ENCODE measurements at regions not wholly inside any gene's neighbourhood (a gene's known extent, or its start where the extent isn't known, plus 50 kb on each side); places are given as distances from the start of the nearest gene placed in this dataset.

GRCh38 chr3:64915778-64916177, 228.0 kb upstream of the ADAMTS9 start:
- peaks cover 0 to 2% of the 10 kb centered on the region in 2 experiments; a peak in 2 of 4 replicates for H3K4me1 ChIP-seq (ENCODE audit: control insufficient read depth in 1 of 2, insufficient read depth in 2 of 2, low read depth in 1 of 2, low read length in 1 of 2)
- no peak overlapping the region for H2AFZ ChIP-seq (ENCODE audit: low read depth)
- H3K27me3 ChIP-seq (ENCODE audit: insufficient read depth): no peaks in the 10 kb centered on the region
- CTCF ChIA-PET: no interaction called here
- no peaks in the 10 kb centered on the region for H3F3A ChIP-seq (replicated peaks; ENCODE audit: insufficient read depth)
- WGBS (ENCODE audit: low lambda C conversion rate): 91% methylated on average over 2 of the region's 2 CpGs
- H3K9me3 ChIP-seq: no peaks in the 10 kb centered on the region
- H4K20me1 ChIP-seq (ENCODE audit: insufficient read depth): no peaks in the 10 kb centered on the region
- H3K9ac ChIP-seq: no peak overlapping the region
- no peak for DNase-seq
- H3K9me2 ChIP-seq: no peaks in the 10 kb centered on the region
- no peaks in the 10 kb centered on the region for H3K36me3 ChIP-seq (replicated peaks in 1 of 2; ENCODE audit: control insufficient read depth in 1 of 2, insufficient read depth in 2 of 2, low read length in 1 of 2)
- no peak overlapping the region for H3K4me3 ChIP-seq (ENCODE audit: low read depth in 2 of 2, low read length in 1 of 2)
- H3K79me2 ChIP-seq (ENCODE audit: insufficient read depth): no peaks in the 10 kb centered on the region
- no peak for TF ChIP-seq CTCF (IDR thresholded peaks at IDR 0.05)
- TF ChIP-seq POLR2AphosphoS5 (IDR thresholded peaks at IDR 0.05; ENCODE audit: low read depth, low read length): no peak
- H3K4me2 ChIP-seq: no peak overlapping the region
- H3K27ac ChIP-seq (ENCODE audit: low read depth in 2 of 2, low read length in 1 of 2): no peak overlapping the region
- POLR2A ChIA-PET: no interaction called here

GRCh38 chr3:64913515-64913914, 225.7 kb upstream of the ADAMTS9 start:
- 75% methylated on average over 4 of the region's 4 CpGs for WGBS (ENCODE audit: low lambda C conversion rate)

More at GRCh38 chr3:64913515-64913914, 225.7 kb upstream of the ADAMTS9 start:
- Histone ChIP-seq H3K79me2 (ENCODE audit: insufficient read depth) (no peaks in the 10 kb centered on the region), H3K9me3 (no peaks in the 10 kb centered on the region), H3K27me3 (ENCODE audit: insufficient read depth) (no peaks in the 10 kb centered on the region), H3F3A (replicated peaks; ENCODE audit: insufficient read depth) (no peaks in the 10 kb centered on the region), H3K27ac (ENCODE audit: low read depth in 2 of 2, low read length in 1 of 2) (no peak overlapping the region), H3K9me2 (no peaks in the 10 kb centered on the region), H3K4me3 (ENCODE audit: low read depth in 2 of 2, low read length in 1 of 2) (no peak overlapping the region), H3K36me3 (replicated peaks in 1 of 2; ENCODE audit: control insufficient read depth in 1 of 2, insufficient read depth in 2 of 2, low read length in 1 of 2) (no peaks in the 10 kb centered on the region), H3K9ac (no peak overlapping the region), H3K4me2 (no peak overlapping the region), H3K4me1 (ENCODE audit: control insufficient read depth in 1 of 2, insufficient read depth in 2 of 2, low read depth in 1 of 2, low read length in 1 of 2) (peaks cover 0 to 4% of the 10 kb centered on the region in 2 experiments; a peak in 2 of 4 replicates), H2AFZ (ENCODE audit: low read depth) (no peak overlapping the region), H4K20me1 (ENCODE audit: insufficient read depth) (no peaks in the 10 kb centered on the region)
- CTCF ChIA-PET: no interaction called here
- DNase-seq: no peak
- POLR2A ChIA-PET: no interaction called here
- TF ChIP-seq SIN3A (IDR thresholded peaks at IDR 0.05; ENCODE audit: borderline replicate concordance, low read depth, low read length) (no peak), RXRA (IDR thresholded peaks at IDR 0.05; ENCODE audit: borderline replicate concordance, low read depth) (no peak), USF1 (IDR thresholded peaks at IDR 0.05; ENCODE audit: borderline replicate concordance, low read depth) (no peak), FOXM1 (IDR thresholded peaks at IDR 0.05; ENCODE audit: low read depth) (no peak), SMC3 (IDR thresholded peaks at IDR 0.05; ENCODE audit: low read depth, low read length) (no peak), USF2 (IDR thresholded peaks at IDR 0.05; ENCODE audit: borderline replicate concordance, low read depth, low read length) (no peak), PBX3 (IDR thresholded peaks at IDR 0.05) (no peak), EZH2phosphoT487 (IDR thresholded peaks at IDR 0.05; ENCODE audit: borderline replicate concordance, low read depth) (no peak), NFIC (IDR thresholded peaks at IDR 0.05; ENCODE audit: borderline replicate concordance) (no peak), MXI1 (IDR thresholded peaks at IDR 0.05; ENCODE audit: low read depth, low read length) (no peak), POLR2AphosphoS5 (IDR thresholded peaks at IDR 0.05; ENCODE audit: low read depth, low read length) (no peak), NRF1 (IDR thresholded peaks at IDR 0.05; ENCODE audit: low read depth, low read length) (no peak), FOSL2 (IDR thresholded peaks at IDR 0.05; ENCODE audit: borderline replicate concordance, low read depth) (no peak), TCF12 (IDR thresholded peaks at IDR 0.05) (no peak), CHD2 (IDR thresholded peaks at IDR 0.05; ENCODE audit: low read length, partially characterized antibody) (no peak), RAD21 (IDR thresholded peaks at IDR 0.05; ENCODE audit: low read length) (no peak)
